ENCODE measurements at regions not wholly inside any gene's neighbourhood (a gene's known extent, or its start where the extent isn't known, plus 50 kb on each side); places are given as distances from the start of the nearest gene placed in this dataset.
A peak's percentile ranks its signal among the peaks of the same experiment; 100 is the strongest.

GRCh38 chr21:24727803-24728440 lies 879.4 kb downstream of the MRPL39 start:
- DNase-seq (ENCODE audit: low read depth) = no peak

- DNase-seq (ENCODE audit: low read depth) = peak; percentile 67
Observed at GRCh38 chr21:24716281-24716918, 890.9 kb downstream of the MRPL39 start.

- DNase-seq (ENCODE audit: low read depth) = peak; percentile 7
Observed at GRCh38 chr21:24714646-24715200, 892.6 kb downstream of the MRPL39 start.

GRCh38 chr21:24705201-24705600 lies 902.1 kb downstream of the MRPL39 start:
- no peak for DNase-seq (ENCODE audit: low read depth)

- DNase-seq (ENCODE audit: low read depth) = no peak
Observed at GRCh38 chr21:24693779-24694178, 913.5 kb downstream of the MRPL39 start.

- DNase-seq (ENCODE audit: low read depth) = no peak
Observed at GRCh38 chr21:24681456-24681855, 925.8 kb downstream of the MRPL39 start.

GRCh38 chr21:24671901-24672300 lies 935.4 kb downstream of the MRPL39 start:
- no peak for DNase-seq (ENCODE audit: low read depth)

GRCh38 chr21:24658926-24659325 lies 948.4 kb downstream of the MRPL39 start:
- no peak for DNase-seq (ENCODE audit: low read depth)

- no peak for DNase-seq (ENCODE audit: low read depth)
Observed at GRCh38 chr21:24658026-24658425, 949.3 kb downstream of the MRPL39 start.

GRCh38 chr21:24649691-24650090 lies 957.6 kb downstream of the MRPL39 start:
- no peak for DNase-seq (ENCODE audit: low read depth)

- no peak for DNase-seq (ENCODE audit: low read depth)
Observed at GRCh38 chr21:24636696-24637095, 970.6 kb downstream of the MRPL39 start.

GRCh38 chr21:24634749-24635148 lies 972.5 kb downstream of the MRPL39 start:
- no peak for DNase-seq (ENCODE audit: low read depth)

GRCh38 chr21:24628536-24628935 lies 978.7 kb downstream of the MRPL39 start:
- no peak for DNase-seq (ENCODE audit: low read depth)

- DNase-seq (ENCODE audit: low read depth) = no peak
Observed at GRCh38 chr21:24628046-24628445, 979.2 kb downstream of the MRPL39 start.

- no peak for DNase-seq (ENCODE audit: low read depth)
Observed at GRCh38 chr21:24617819-24618218, 989.5 kb downstream of the MRPL39 start.

- no peak for DNase-seq (ENCODE audit: low read depth)
Observed at GRCh38 chr21:24594082-24594481, 1013.2 kb downstream of the MRPL39 start.

GRCh38 chr21:24590261-24590660 lies 1017.0 kb downstream of the MRPL39 start:
- no peak for DNase-seq (ENCODE audit: low read depth)

- DNase-seq (ENCODE audit: low read depth) = no peak
Observed at GRCh38 chr21:24583473-24583872, 1023.8 kb downstream of the MRPL39 start.

GRCh38 chr21:24577301-24577700 lies 1030.0 kb downstream of the MRPL39 start:
- no peak for DNase-seq (ENCODE audit: low read depth)

GRCh38 chr21:24561291-24561690 lies 1046.0 kb downstream of the MRPL39 start:
- DNase-seq (ENCODE audit: low read depth) = no peak

GRCh38 chr21:24552491-24552890 lies 1054.8 kb downstream of the MRPL39 start:
- no peak for DNase-seq (ENCODE audit: low read depth)

- DNase-seq (ENCODE audit: low read depth) = no peak
Observed at GRCh38 chr21:24545807-24546361, 1061.4 kb downstream of the MRPL39 start.

GRCh38 chr21:24514081-24514733 lies 1093.1 kb downstream of the MRPL39 start:
- no peak for DNase-seq (ENCODE audit: low read depth)
